PC-9 (cell line): ENCODE measurements at regions not wholly inside any gene's neighbourhood (a gene's known extent, or its start where the extent isn't known, plus 50 kb on each side); places are given as distances from the start of the nearest gene placed in this dataset.

Source experiments
- BruUV-seq: library from RNA; stranded (reverse); fragments of 400-500 nt; replicated peaks from 2 replicates; lab custom pipeline; 2021; lab: Mats Ljungman, UMichigan
- CTCF ChIA-PET: fragments of 300-600 bp; sonication (Branson Sonifier 250); formaldehyde crosslinking; loops from one replicate; lab custom pipeline; 2022; ENCODE audit warnings: antibody characterized with exemption; lab: Charles Lee
- POLR2A ChIA-PET: fragments of 300-600 bp; sonication (Branson Sonifier 250); formaldehyde crosslinking; loops from one replicate; lab custom pipeline; 2022; ENCODE audit warnings: antibody characterized with exemption; ENCODE audit not compliant: unreplicated experiment; lab: Charles Lee
- DNase-seq, 2 experiments: peaks; one replicate each; pipeline versions ENCODE4 v3.0.0 to v3.0.0-alpha.2; 2015 to 2022; ENCODE audit warnings: mixed read lengths in 1 of 2
- H2AFZ ChIP-seq: fragments of 200-600 bp; sonication (generic); 2 replicates; pipeline ENCODE4 v1.8.1; 2017; ENCODE audit warnings: antibody characterized with exemption
- H3F3A ChIP-seq: fragments of 200-600 bp; sonication (generic); 2 replicates; pipeline ENCODE4 v1.8.1; 2017; ENCODE audit warnings: antibody characterized with exemption, mild to moderate bottlenecking, low read depth; ENCODE audit not compliant: insufficient read depth
- H3K27ac ChIP-seq: fragments of 200-600 bp; sonication (generic); 2 replicates; pipeline ENCODE4 v1.6.1; 2016; ENCODE audit warnings: mixed run types
- H3K27me3 ChIP-seq: fragments of 200-600 bp; sonication (generic); 2 replicates; pipeline ENCODE4 v1.6.1; 2016; ENCODE audit warnings: low read depth, mixed run types; ENCODE audit not compliant: insufficient read depth
- H3K36me3 ChIP-seq: fragments of 200-600 bp; sonication (generic); 2 replicates; pipeline ENCODE4 v1.6.1; 2016; ENCODE audit warnings: low read depth, mixed run types
- H3K4me1 ChIP-seq: fragments of 200-600 bp; sonication (generic); replicated peaks from 2 replicates; pipeline ENCODE4 v1.6.1; 2016; ENCODE audit warnings: mixed run types; ENCODE audit not compliant: insufficient read depth
- H3K4me2 ChIP-seq: fragments of 200-600 bp; sonication (generic); 2 replicates; pipeline ENCODE4 v1.6.1; 2017; ENCODE audit warnings: mixed run types
- H3K4me3 ChIP-seq: fragments of 200-600 bp; sonication (generic); 2 replicates; pipeline ENCODE4 v1.6.1; 2016; ENCODE audit warnings: mixed run types
- H3K79me2 ChIP-seq: fragments of 200-600 bp; sonication (generic); 2 replicates; pipeline ENCODE4 v1.6.1; 2017; ENCODE audit warnings: low read depth, mixed run types
- H3K9me2 ChIP-seq: fragments of 200-600 bp; sonication (generic); 2 replicates; pipeline ENCODE4 v1.8.1; 2017; ENCODE audit warnings: mild to moderate bottlenecking; ENCODE audit not compliant: insufficient read depth
- H3K9me3 ChIP-seq: fragments of 200-600 bp; sonication (generic); 2 replicates; pipeline ENCODE4 v1.8.1; 2016; ENCODE audit warnings: low read depth; ENCODE audit not compliant: insufficient read depth
- H4K20me1 ChIP-seq: fragments of 200-600 bp; sonication (generic); 2 replicates; pipeline ENCODE4 v1.8.1; 2017; ENCODE audit not compliant: insufficient read depth
- EZH2 ChIP-seq: fragments of 200-600 bp; sonication (generic); IDR thresholded peaks from 2 replicates; pipeline ENCODE4 v1.8.0; 2017; ENCODE audit warnings: antibody characterized with exemption, low read depth
- intact Hi-C: fragments of 100-400 bp; cut with micrococcal nuclease; formaldehyde crosslinking; loops from one replicate; pipeline ENCODE4 v1.10.0; 2022; ENCODE audit not compliant: unreplicated experiment
- TF ChIP-seq, protein P1 (sequence below): fragments of 200-600 bp; sonication (generic); conservative IDR thresholded peaks from 2 replicates; pipeline ENCODE4 v1.6.1; 2017; ENCODE audit warnings: mixed run types, antibody characterized with exemption, mild to moderate bottlenecking, moderate library complexity

DNA sequence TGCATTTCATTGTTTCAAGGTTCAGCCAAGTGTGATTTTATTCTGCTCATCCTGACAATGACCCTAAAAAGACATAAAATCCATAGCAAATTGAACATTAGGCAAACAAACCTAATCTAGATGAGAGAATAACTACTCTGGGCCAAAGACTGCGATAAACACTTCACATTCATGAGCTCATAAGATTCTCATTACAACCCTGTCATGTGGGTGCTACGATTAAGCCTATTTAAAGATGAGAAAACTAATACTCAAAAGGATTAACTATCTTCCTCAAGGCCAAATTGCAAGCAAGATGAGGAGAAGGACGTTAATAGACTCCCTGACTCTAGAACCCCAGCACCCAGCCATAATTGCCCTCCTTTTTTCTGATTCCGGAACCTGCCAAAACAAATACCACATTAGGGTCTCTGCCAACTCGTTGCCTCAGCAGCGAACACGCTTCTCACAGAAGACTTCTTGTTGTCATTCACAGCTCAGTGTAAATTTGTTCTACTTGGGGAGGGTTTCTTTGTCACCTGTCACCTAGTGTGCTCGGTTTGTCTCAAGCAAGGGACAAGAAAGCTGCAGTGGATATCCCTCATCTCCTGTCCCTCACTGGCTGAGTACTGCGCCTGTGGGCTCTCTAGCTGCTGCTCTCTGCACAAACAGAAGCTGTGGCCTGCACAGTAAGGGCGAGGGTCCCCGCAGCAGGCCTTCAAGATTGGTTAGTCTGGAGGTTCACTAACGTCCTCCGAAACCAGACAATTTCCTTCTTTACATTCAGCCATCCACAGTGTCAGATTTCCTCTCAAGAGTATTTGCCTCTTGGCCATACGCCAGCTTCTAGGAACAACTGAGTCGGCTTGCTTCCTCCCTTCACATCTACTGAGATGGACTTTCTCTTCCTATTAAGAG is 200.0 kb upstream of the UBE2E2 start:
- no peaks in the 10 kb centered on the region for H3F3A ChIP-seq
- TF ChIP-seq EZH2 = no peak
- TF ChIP-seq, protein P1, sequence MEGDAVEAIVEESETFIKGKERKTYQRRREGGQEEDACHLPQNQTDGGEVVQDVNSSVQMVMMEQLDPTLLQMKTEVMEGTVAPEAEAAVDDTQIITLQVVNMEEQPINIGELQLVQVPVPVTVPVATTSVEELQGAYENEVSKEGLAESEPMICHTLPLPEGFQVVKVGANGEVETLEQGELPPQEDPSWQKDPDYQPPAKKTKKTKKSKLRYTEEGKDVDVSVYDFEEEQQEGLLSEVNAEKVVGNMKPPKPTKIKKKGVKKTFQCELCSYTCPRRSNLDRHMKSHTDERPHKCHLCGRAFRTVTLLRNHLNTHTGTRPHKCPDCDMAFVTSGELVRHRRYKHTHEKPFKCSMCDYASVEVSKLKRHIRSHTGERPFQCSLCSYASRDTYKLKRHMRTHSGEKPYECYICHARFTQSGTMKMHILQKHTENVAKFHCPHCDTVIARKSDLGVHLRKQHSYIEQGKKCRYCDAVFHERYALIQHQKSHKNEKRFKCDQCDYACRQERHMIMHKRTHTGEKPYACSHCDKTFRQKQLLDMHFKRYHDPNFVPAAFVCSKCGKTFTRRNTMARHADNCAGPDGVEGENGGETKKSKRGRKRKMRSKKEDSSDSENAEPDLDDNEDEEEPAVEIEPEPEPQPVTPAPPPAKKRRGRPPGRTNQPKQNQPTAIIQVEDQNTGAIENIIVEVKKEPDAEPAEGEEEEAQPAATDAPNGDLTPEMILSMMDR = no peak
- H3K4me2 ChIP-seq = no peak overlapping the region
- no peaks in the 10 kb centered on the region for H3K27me3 ChIP-seq
- no peaks in the 10 kb centered on the region for H3K36me3 ChIP-seq
- H3K9me3 ChIP-seq = no peaks in the 10 kb centered on the region
- H3K4me3 ChIP-seq = no peak overlapping the region
- DNase-seq = no peak
- no peak overlapping the region for H2AFZ ChIP-seq
- intact Hi-C loops = no loop called here
- ChIA-PET CTCF (no interaction called here), POLR2A (no interaction called here)
- H4K20me1 ChIP-seq = no peaks in the 10 kb centered on the region
- H3K79me2 ChIP-seq = no peaks in the 10 kb centered on the region
- no peaks in the 10 kb centered on the region for H3K4me1 ChIP-seq
- BruUV-seq = no TSS peak
- no peak overlapping the region for H3K27ac ChIP-seq
- H3K9me2 ChIP-seq = 0 out of 2 replicates have a peak, but pooled peaks cover 4% of the 10 kb centered on the region

DNA sequence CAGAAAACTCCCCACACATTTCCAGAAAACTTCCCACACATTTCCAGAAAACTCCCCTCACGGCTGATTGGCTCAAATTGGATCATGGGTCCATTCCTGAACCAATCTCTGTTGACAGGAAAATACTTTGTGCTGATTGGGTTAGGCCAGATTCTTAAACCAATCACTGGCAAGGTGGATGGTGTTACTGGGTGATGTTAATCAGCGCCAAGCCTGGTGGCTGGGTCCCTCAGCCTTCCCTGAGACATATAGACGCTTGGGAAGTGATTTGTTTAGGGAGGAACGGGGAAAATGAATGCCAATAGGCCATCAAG is 199.4 kb upstream of the UBE2E2 start:
- DNase-seq = no peak
- CTCF ChIA-PET = no interaction called here
- Histone ChIP-seq H3K4me3 (no peak overlapping the region), H3K4me2 (no peak overlapping the region), H3K79me2 (no peaks in the 10 kb centered on the region), H3K9me3 (no peaks in the 10 kb centered on the region), H3K27me3 (no peaks in the 10 kb centered on the region), H4K20me1 (no peaks in the 10 kb centered on the region), H3K36me3 (no peaks in the 10 kb centered on the region), H3K9me2 (0 out of 2 replicates have a peak, but pooled peaks cover 4% of the 10 kb centered on the region), H2AFZ (no peak overlapping the region), H3K27ac (no peak overlapping the region), H3F3A (no peaks in the 10 kb centered on the region), H3K4me1 (no peaks in the 10 kb centered on the region)
- POLR2A ChIA-PET = no interaction called here
- BruUV-seq = no TSS peak
- intact Hi-C loops = no loop called here
- no peak for TF ChIP-seq EZH2
- TF ChIP-seq, protein P1 = no peak

DNA sequence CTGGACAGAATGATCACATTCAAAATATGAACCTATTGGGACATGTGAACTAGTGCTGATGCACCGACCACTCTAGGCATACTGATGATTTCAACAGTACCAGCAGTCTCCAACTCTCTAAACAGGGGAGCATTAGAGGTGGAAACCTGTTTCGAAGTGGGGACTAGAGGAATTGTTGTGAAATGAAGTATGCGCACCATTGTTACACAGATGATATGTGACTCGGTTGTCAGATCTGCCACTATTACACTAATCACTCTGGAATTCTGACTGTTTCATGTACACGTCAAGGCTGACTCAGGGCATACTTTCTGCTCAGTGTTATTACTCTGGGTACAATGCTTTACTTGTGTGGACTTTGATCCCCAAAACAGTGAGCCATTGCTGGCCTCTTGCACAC is 198.2 kb upstream of the UBE2E2 start:
- H3K4me2 ChIP-seq = no peak overlapping the region
- CTCF ChIA-PET = no interaction called here

More for the DNA sequence above, 198.2 kb upstream of the UBE2E2 start:
- H3K27ac ChIP-seq = no peak overlapping the region
- H3K4me1 ChIP-seq = no peaks in the 10 kb centered on the region
- no peaks in the 10 kb centered on the region for H3K79me2 ChIP-seq
- H3K9me3 ChIP-seq = no peaks in the 10 kb centered on the region
- no peak for TF ChIP-seq EZH2
- TF ChIP-seq, protein P1 = no peak
- no peaks in the 10 kb centered on the region for H4K20me1 ChIP-seq
- no peaks in the 10 kb centered on the region for H3K36me3 ChIP-seq
- H3K4me3 ChIP-seq = no peak overlapping the region
- H2AFZ ChIP-seq = no peak overlapping the region
- H3K27me3 ChIP-seq = no peaks in the 10 kb centered on the region
- peak; percentile 24 to 57 for DNase-seq
- BruUV-seq = no TSS peak
- H3K9me2 ChIP-seq = 0 out of 2 replicates have a peak, but pooled peaks cover 4% of the 10 kb centered on the region
- POLR2A ChIA-PET = no interaction called here
- intact Hi-C loops = no loop called here
- H3F3A ChIP-seq = no peaks in the 10 kb centered on the region
